ENCODE measurements at regions not wholly inside any gene's neighbourhood (a gene's known extent, or its start where the extent isn't known, plus 50 kb on each side); places are given as distances from the start of the nearest gene placed in this dataset.

GRCh38 chr6:62474793-62475192 is 188.8 kb upstream of the KHDRBS2 start:
- no peak for DNase-seq

DNA sequence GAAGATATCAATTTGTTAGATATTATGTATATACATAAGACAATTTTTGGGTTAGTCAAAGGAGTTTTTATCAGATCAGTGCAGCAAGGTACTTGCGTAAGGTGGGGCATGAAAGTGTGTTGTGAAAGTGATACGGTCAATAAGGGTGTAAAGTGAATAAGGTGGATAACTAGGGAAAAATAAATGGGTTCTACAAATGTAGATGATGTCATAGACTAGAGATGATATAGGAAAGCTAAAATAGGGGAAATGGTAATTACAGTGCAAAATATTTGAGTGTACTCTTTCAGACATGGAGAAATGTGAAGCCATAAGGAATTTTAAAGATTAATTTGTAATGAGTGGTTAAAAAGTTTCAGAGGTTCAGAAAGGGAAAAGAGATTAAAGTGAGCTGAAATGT is 180.6 kb upstream of the KHDRBS2 start:
- no peak for DNase-seq

DNA sequence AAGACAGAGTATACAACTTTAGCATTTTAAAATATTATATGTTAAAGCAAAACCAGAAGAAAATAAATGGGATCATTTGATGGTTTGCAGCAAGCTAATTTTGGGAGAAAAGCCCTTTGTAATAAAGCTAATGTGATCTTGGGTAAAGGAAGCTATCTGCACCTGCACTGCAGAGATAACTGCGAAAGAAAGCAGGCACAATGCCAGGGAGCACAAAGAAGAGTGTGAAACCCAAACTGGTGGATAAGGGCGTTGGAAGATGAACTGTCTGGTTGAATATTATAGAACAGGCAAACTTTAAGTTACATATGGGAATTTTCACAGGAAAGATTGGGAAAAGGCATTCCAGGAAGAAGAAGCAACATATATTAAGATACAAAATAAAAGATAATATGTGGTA is 179.2 kb upstream of the KHDRBS2 start:
- DNase-seq: no peak

DNA sequence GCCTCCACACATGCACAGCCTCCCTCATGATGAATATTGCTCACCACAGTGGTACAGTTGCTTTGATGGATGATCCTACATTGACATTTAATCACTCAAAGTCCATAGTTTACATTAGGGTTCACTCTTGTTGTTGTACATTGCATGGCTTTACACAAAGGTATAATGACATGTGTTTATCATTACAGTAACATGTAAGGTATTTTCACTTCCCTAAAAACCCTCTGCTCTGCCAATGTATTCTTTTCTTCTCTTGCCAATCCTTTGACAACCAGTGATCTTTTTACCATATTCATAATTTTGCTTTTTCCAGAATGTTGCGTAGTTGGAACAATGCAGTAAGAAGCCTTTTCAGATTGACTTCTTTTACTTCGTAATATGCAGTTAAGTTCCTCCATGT is 166.6 kb upstream of the KHDRBS2 start:
- no peak for DNase-seq

DNA sequence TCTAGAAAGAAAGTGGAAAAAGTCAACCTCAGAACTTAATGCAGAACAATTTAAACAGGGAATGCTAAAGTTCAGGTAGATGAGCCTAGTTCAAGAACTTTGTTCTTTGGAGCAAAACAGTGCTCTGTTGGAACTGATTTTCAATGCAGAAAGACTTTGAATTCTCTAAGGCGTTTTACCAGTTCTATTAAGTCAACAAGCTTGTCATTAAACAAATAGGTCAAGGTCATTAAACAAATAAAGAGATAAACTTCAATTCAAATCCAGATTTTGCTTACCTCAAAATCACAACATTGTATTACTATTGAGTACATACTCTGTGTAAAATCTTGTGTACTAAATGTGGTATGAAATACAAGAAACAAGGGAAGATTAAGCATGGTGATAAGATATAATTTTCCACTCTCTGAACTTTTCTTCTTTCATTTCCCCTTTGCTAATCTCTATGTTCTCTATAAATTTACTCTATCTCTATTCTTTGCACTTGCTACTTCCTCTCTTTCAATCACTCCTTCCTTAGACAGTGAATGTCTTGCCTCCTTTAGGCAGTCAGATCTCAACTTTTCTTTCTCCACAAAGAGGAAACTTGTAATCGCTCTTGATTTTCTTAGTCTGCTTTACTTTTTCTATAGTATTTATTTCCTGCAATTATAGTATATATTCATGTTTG is 160.8 kb upstream of the KHDRBS2 start:
- DNase-seq: no peak

- no peak for DNase-seq
These were observed 159.5 kb upstream of the KHDRBS2 start for GRCh38 chr6:62445521-62445920.

- DNase-seq: no peak
These were observed 155.2 kb upstream of the KHDRBS2 start for GRCh38 chr6:62441182-62441581.

DNA sequence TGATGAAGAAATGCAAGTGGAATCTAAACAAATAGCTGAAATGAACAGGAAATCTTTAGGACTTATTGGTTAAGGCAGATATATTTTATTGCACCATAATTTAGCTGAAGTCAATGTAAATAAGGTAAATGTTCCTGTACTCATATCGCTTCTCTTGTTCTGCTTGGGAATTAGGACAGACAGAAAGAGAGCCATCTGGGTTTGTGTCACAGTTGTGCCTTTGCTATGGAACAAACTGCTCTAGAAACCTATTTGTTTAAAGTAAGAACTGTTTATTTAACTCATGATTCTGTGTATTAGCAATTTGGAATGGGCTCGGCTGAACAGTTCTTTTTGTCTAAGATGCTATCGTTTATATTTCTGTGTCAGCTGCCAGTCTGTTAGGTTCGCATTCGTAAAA is 143.8 kb upstream of the KHDRBS2 start:
- no peak for DNase-seq

GRCh38 chr6:62400521-62401259 is 114.7 kb upstream of the KHDRBS2 start:
- no peak for DNase-seq

- no peak for DNase-seq
These were observed 107.6 kb upstream of the KHDRBS2 start for GRCh38 chr6:62393608-62394007.

DNA sequence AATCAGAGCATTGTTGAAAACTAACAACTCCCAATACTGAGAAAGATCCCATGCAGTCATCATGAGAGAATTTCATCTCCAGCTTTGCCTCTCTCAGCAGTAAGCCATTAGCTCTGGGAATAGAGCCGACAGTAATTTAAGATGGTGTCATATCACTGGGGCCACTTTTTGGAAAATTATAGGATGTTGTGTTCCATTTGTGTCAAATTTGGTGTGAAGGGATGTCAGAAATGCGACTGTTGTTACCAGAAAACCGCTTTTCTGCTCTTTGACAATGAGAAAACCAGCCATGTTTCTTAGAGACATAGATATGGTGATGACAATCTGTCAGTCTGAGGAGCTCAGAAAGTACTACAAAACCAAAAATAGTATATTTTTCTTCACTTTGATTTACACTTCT is 106.3 kb upstream of the KHDRBS2 start:
- no peak for DNase-seq

DNA sequence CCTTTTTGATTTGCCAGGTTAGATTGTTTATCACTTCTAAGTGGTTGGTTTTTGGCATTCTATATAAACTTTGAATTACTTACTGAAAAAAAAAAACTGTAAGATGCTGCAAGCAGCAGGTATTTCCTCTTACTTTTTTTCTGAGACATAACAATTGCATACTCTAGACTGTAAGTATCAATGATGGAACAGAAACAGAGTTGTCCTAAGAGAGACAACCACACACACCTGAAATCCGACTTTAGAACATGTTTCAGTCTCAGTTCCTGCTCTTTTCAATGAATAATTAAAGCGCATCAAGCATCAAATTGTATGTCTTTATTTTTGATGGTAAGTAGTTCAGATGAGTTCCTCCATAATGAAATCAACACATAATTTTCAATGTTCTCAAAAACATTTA is 105.3 kb upstream of the KHDRBS2 start:
- DNase-seq: no peak

- no peak for DNase-seq
These were observed 104.4 kb upstream of the KHDRBS2 start for GRCh38 chr6:62390401-62390800.

GRCh38 chr6:62371453-62372210 is 85.6 kb upstream of the KHDRBS2 start:
- DNase-seq: no peak

GRCh38 chr6:62367601-62368000 is 81.6 kb upstream of the KHDRBS2 start:
- DNase-seq: no peak

DNA sequence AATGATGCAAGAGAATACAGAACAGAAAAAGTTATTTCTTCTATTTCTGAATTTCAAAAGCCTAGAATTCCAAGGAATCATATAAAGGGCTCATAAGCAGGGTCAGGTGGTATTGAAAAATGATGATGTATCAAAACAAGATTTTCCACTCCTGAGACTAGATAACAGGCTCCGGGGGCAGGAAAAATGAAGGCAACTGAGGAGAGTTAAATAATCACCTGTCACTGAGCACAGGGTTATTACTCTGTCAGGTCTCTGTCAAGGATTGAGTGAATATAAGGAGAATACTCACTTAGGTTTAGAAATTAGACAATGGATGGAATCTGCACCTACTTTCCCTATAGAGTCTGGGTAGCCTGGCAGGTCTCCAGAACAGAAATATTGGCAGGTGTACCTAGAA is 76.1 kb upstream of the KHDRBS2 start:
- DNase-seq: no peak

DNA sequence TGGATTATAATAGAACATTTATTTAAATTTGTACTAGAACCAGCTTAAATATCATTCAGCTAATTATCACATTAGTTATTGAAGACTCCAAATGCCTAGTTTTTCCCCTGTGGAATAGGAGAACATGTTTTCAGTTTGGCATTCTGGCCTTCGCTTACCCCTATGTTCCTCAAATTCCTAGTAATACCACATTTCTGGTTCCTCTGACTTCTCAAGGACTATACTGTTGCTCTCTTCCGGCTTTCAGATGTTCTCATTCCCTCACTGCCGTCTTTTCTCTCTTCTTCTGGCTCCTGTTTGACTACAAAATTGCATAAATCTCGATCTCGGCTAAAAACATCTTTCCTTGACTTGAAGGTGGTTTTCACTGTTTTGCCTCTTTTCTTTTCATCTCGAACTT is 71.8 kb upstream of the KHDRBS2 start:
- DNase-seq: no peak

- DNase-seq: peak; percentile 81
These were observed 68.2 kb upstream of the KHDRBS2 start for GRCh38 chr6:62354261-62354660.

DNA sequence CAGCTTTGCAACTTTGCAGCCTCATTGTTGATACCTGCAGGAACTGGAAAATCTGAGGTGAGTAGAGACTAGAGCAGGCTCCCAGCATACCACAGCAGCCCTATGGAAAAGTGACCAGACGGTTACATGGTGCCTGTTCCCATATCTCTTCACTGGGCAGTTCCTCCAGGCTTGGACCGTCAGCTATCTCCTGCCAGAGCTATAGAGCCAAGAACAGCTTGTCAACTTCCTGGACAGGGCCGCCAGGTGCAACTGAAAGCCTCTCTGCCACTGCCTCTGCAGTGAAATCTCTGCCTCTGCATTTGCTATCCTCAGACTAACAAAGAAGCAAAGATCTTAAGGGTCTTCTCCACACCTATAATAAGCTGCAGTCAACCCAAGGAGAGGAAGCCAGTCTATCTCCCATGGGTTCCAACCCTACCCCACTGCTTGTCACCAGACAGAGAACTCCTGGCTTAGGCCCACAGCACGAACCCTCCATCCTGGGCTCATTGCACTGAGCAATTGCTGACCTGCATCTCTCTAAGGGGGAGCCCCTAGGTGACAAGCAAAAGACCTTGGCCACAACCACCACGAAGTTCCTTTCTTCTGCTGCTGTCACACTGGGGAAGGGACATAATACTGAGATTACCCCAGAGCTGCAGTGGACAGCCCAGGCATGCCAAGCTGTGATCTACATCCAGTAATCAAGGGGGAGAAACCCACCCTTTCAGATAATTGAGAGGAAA is 60.1 kb upstream of the KHDRBS2 start:
- DNase-seq: no peak

- DNase-seq: no peak
These were observed 59.4 kb upstream of the KHDRBS2 start for GRCh38 chr6:62345446-62345845.

GRCh38 chr6:62344850-62345249 is 58.8 kb upstream of the KHDRBS2 start:
- no peak for DNase-seq

DNA sequence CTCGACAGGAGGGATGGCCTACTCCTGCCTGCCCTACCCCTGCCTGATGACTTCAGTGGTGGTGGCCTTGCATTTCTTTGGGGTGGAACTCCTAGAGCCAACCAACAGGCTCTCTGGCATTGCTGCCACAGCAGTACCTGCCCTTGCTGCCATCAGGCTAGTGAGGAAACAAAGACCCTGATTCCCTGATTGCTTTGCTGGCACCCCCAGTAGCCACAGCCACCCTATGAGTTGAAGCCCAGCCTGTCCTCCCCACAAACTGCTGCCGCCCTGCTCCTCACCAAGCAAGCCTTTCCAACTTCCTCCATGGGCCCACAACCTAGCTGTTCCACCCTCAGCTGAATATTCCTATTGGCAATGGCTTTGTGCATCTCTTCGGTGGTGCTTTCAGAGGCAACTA is 52.5 kb upstream of the KHDRBS2 start:
- DNase-seq: no peak
